ENCODE measurements at regions not wholly inside any gene's neighbourhood (a gene's known extent, or its start where the extent isn't known, plus 50 kb on each side); places are given as distances from the start of the nearest gene placed in this dataset.

GRCh38 chr18:71554686-71555085 lies 989.5 kb downstream of the CBLN2 start:
- Histone ChIP-seq H3K27me3 (no peaks in the 10 kb centered on the region), H3K36me3 (no peaks in the 10 kb centered on the region), H3K27ac (no peak overlapping the region), H3K9me3 (peaks cover 15% of the 10 kb centered on the region), H3K4me3 (no peak overlapping the region), H3K4me1 (no peaks in the 10 kb centered on the region)
- WGBS, result 55% methylated on average over 2 of the region's 2 CpGs
- TF ChIP-seq POLR2AphosphoS5 (IDR thresholded peaks at IDR 0.05) (no peak), EP300 (IDR thresholded peaks at IDR 0.05) (no peak), CTCF (IDR thresholded peaks at IDR 0.05) (no peak), POLR2A (IDR thresholded peaks at IDR 0.05) (no peak)
- DNase-seq (ENCODE audit: low spot score in 2 of 2), result no peak

GRCh38 chr18:71541643-71542042 lies 1002.5 kb downstream of the CBLN2 start:
- no peaks in the 10 kb centered on the region for H3K27me3 ChIP-seq
- TF ChIP-seq EP300 (IDR thresholded peaks at IDR 0.05), result no peak
- TF ChIP-seq CTCF (IDR thresholded peaks at IDR 0.05), result no peak
- no peak for TF ChIP-seq POLR2AphosphoS5 (IDR thresholded peaks at IDR 0.05)
- no peak for TF ChIP-seq POLR2A (IDR thresholded peaks at IDR 0.05)
- WGBS, result 75% methylated on average over 3 of the region's 3 CpGs

GRCh38 chr18:71529703-71530303 lies 1014.3 kb downstream of the CBLN2 start:
- TF ChIP-seq POLR2AphosphoS5 (IDR thresholded peaks at IDR 0.05) (no peak), EP300 (IDR thresholded peaks at IDR 0.05) (no peak), CTCF (IDR thresholded peaks at IDR 0.05) (no peak), POLR2A (IDR thresholded peaks at IDR 0.05) (no peak)
- no peaks in the 10 kb centered on the region for H3K27me3 ChIP-seq
- H3K4me1 ChIP-seq, result no peaks in the 10 kb centered on the region
- DNase-seq (ENCODE audit: low spot score in 2 of 2), result no peak
- H3K27ac ChIP-seq, result no peak overlapping the region
- H3K36me3 ChIP-seq, result no peaks in the 10 kb centered on the region
- H3K9me3 ChIP-seq, result no peaks in the 10 kb centered on the region
- WGBS, result 50% methylated on average over 3 of the region's 3 CpGs
- no peak overlapping the region for H3K4me3 ChIP-seq

More at GRCh38 chr18:71541643-71542042, 1002.5 kb downstream of the CBLN2 start:
- Histone ChIP-seq H3K4me3 (no peak overlapping the region), H3K9me3 (peaks cover 4% of the 10 kb centered on the region), H3K4me1 (no peaks in the 10 kb centered on the region), H3K27ac (no peak overlapping the region), H3K36me3 (no peaks in the 10 kb centered on the region)
- DNase-seq (ENCODE audit: low spot score in 2 of 2), result no peak

- TF ChIP-seq POLR2AphosphoS5 (IDR thresholded peaks at IDR 0.05) (no peak), CTCF (IDR thresholded peaks at IDR 0.05) (no peak), POLR2A (IDR thresholded peaks at IDR 0.05) (no peak), EP300 (IDR thresholded peaks at IDR 0.05) (no peak)
- H3K4me3 ChIP-seq, result no peak overlapping the region
- H3K27me3 ChIP-seq, result no peaks in the 10 kb centered on the region
- no peak overlapping the region for H3K27ac ChIP-seq
- WGBS, result 74% methylated on average over 5 of the region's 5 CpGs
- no peaks in the 10 kb centered on the region for H3K9me3 ChIP-seq
- DNase-seq (ENCODE audit: low spot score in 2 of 2), result no peak
- H3K36me3 ChIP-seq, result no peaks in the 10 kb centered on the region
- H3K4me1 ChIP-seq, result no peaks in the 10 kb centered on the region
Observed at GRCh38 chr18:71523483-71524435, 1020.4 kb downstream of the CBLN2 start.

- peaks cover 7% of the 10 kb centered on the region for H3K9me3 ChIP-seq
- no peaks in the 10 kb centered on the region for H3K4me1 ChIP-seq
- H3K27ac ChIP-seq, result no peak overlapping the region
- WGBS, result 51% methylated on average over 2 of the region's 2 CpGs
- H3K4me3 ChIP-seq, result no peak overlapping the region
- no peaks in the 10 kb centered on the region for H3K36me3 ChIP-seq
- DNase-seq (ENCODE audit: low spot score in 2 of 2), result no peak
- no peak for TF ChIP-seq POLR2A (IDR thresholded peaks at IDR 0.05)
- no peak for TF ChIP-seq POLR2AphosphoS5 (IDR thresholded peaks at IDR 0.05)
- TF ChIP-seq EP300 (IDR thresholded peaks at IDR 0.05), result no peak
- TF ChIP-seq CTCF (IDR thresholded peaks at IDR 0.05), result no peak
- no peaks in the 10 kb centered on the region for H3K27me3 ChIP-seq
Observed at GRCh38 chr18:71505526-71505925, 1038.6 kb downstream of the CBLN2 start.

All from suprapubic skin (tissue), 4 donors.